T1000 (cell line): ENCODE measurements at regions not wholly inside any gene's neighbourhood (a gene's known extent, or its start where the extent isn't known, plus 50 kb on each side); places are given as distances from the start of the nearest gene placed in this dataset.

Source experiments
- DNase-seq: peaks from one replicate; lab custom pipeline; 2025; ENCODE audit warnings: mixed read lengths; lab: John Stamatoyannopoulos, UW

- no peak for DNase-seq
Measured at GRCh38 chr18:29531746-29532145, 1354.8 kb upstream of the CDH2 start.

- DNase-seq, result no peak
Measured at GRCh38 chr18:29523371-29523770, 1346.4 kb upstream of the CDH2 start.

GRCh38 chr18:29512761-29513160 lies 1335.8 kb upstream of the CDH2 start:
- DNase-seq, result no peak

DNA sequence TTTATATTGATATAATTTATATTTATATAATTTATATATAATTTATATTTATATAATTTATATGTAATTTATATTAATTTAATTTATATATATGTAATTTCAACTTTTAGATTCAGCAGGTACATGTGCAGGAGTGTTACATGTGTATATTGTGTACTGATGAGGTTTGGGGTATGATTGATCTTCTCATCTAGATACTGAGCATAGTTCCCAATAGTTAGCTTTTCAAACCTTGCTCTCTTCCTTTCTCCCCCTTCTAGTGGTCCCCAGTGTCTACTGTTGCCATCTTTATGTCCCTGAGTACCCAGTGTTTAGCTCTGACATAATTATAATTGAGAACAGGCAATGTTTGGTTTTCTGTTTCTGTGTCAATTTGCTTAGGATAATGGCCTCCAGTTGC lies 1335.3 kb upstream of the CDH2 start:
- DNase-seq, result no peak

- no peak for DNase-seq
Measured at GRCh38 chr18:29501952-29502351, 1325.0 kb upstream of the CDH2 start.

DNA sequence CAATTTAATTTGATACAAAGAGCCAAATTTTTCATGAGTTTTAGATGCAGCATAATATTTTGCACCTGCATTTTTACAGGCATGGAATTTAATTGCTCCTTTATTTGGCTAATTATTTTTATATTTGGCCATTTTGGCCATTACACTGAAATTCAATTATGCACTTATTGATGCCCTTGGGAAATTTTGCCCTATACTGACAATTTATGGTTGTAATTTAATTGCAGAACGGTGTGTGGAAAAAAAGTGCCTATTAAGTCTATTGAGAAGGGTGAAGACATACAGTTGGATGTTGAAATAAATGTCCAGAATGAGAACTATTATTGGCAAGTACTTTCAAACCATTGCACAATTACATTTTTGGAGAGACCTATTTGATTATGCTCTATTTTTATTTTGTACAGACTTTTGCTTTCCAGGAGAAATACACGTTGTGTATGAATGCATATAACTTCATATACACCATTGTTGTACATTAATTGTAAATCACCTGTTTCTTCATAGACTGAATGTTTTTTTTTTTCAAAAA lies 1319.3 kb upstream of the CDH2 start:
- no peak for DNase-seq

- DNase-seq, result no peak
Measured at GRCh38 chr18:29494371-29494770, 1317.4 kb upstream of the CDH2 start.

DNA sequence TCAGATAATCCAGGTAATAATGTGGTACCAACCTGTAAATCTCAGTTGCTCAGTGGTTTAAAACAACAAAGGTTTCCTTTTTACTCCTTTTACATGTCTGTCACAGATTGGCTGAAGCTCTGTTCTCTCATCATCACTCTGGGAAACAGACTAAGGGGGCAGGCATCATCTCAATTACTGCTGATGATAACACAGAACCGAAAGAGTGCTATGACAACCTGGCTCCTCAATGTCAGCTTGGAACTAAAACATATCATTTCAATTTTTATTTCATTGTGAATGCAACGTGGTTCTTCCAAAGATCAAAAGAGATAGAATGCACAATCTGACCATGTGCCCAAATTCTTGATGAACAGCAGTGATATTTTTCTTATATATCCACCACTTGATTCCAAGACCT lies 1315.0 kb upstream of the CDH2 start:
- DNase-seq, result no peak

DNA sequence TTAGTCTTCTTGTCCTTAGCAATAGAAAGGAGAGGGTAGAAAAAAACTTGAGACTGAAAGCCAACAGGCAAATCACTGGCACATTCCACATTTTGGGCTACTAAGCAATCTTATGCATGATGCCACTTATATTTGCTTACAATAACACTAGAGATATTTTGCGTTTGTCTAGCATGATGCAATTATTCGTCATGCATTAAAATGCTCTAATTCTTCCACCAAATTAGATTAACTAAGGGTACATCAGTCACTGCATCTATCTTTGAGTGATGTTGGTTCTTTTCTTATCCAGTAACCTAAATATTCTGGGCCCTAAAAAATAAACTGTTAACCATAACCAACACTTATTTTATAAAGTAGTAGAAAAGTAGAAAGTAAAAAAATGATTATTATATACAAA lies 1311.7 kb upstream of the CDH2 start:
- DNase-seq, result no peak

GRCh38 chr18:29465526-29465925 lies 1288.6 kb upstream of the CDH2 start:
- no peak for DNase-seq

DNA sequence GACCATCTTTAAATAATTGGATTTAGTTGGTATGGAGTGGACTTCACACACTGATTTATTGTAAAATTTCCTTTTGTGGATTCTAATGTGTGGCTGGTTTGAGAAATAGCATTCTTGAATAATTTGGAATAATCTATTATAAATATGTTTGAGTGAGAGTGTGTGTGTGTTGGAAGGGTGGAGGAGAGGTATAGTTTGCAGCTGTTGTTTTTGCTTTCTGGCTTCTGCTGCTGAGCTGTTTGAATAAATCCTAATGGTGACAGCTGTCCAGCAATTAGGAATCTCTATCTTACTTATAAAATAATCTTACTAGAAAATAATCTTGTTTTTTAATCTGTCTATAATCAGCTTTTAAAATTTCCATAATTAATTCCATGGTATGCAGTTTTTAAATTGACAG lies 1283.0 kb upstream of the CDH2 start:
- no peak for DNase-seq

DNA sequence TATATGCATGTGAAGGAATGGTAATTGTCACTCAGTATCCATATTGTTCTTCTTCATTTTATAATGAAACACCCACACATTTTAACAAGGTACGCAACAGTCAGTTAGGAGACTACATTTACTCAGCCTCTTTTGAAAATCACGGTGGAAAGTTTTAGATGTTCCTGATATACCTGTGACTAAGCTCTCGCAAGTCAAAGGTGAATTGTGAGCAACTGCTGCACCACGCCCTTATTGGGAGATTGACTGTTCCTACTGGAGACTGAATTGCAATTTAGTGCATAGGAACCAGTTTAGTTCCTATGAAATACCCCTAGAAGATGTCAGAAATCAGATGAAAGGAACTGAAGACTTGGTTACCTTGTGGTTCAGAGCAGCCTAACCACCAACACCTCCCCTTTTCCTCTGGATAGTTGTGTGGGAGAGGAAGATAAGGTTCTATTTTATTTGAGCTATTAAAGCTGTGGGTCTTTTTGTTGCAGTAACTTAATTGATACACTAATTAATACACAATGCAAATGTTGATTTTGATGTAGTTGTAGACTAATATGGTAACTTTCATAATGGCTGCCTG lies 1280.5 kb upstream of the CDH2 start:
- no peak for DNase-seq

DNA sequence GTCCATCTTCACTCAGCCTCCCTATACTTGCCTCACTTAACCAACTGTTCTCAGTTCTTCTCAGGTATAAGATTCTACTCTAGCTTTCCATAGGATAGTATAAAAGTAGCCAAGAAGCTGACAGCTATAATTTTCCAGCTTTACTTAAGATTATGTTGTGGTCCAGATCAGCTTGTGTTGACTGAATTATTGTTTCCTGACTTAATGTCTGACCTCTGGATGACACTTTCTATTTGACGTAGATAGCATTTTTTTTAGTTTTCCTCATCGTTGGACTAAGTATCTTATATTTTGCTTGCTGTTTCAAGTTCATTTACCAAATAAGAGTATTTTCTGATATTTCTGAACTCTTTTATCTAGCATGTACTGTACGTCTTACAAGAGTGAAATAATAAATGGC lies 1272.5 kb upstream of the CDH2 start:
- no peak for DNase-seq

DNA sequence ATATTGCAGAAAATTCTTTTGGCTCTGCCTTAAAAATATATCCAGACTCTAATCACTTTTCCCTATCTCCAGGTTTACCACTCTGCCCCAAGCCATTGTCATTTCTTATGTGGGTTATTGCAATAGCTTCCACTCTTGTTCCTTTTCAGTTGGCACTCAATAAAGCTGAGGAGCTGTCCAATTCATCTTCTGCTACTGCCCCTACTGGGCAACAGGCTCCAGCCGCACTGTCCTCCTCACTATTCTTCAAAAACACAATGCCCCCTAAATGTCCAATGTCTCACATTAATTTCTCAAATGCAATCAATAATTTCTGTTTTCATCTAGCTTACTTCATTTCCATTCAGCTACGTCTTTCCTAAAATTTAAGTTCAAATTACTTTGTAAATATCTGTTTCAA lies 1262.5 kb upstream of the CDH2 start:
- DNase-seq, result no peak

DNA sequence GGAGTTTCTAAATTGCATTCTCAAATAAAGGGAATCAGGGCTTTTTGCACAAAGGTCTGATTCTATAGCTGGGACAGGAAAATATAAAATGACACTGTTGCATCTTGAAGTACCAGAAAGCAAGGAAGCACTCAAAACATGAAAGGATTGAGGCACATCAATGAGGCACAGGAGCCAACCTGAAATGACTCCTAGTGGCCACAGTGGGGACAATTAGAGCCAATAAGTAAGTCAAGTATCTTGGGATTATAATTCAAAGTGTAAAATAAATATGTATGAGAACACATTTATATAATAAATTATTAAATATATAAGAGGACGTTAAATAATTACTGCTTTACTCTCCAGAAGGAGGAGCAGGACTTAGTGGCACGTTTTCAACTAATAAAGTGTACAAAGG lies 1259.5 kb upstream of the CDH2 start:
- DNase-seq, result no peak

- no peak for DNase-seq
Measured at GRCh38 chr18:29434650-29435049, 1257.7 kb upstream of the CDH2 start.

DNA sequence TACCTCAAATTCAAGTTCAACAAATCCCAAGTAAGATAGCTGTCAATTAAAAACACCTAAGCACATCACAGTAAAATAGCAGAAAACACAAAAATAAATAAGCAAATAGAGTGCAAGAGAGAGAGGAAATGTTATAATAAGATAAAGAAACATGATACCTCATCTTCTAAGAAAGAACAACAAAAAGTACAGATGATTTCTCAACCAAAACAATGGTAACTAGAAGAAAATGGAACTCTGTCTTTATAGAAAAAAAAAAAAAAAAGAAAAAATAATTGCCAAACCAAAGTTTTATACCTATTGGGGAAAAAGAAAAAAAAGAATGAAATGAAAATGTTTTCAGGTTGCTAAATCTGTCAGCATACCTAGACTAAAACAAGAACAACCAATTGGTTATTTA lies 1253.5 kb upstream of the CDH2 start:
- DNase-seq, result no peak

DNA sequence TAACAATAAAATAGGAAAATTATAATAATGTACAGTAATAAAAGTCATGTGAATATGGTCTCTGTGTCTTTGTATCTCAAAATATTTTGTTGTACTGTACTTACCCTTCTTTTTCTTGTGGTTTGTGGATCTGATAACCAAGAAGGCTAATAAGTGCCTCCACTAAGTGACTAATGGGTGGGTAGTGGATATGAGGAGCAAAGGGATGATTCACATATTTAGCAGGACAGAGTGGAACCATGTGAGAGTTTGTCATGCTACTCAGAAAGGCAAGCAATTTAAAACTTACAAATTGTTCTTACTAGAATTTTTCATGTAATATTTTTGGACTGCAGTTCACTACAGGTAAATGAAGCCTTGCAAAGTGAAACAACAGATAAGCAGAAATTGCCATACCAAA lies 1241.2 kb upstream of the CDH2 start:
- DNase-seq, result no peak

GRCh38 chr18:29406996-29407395 lies 1230.1 kb upstream of the CDH2 start:
- no peak for DNase-seq

GRCh38 chr18:29397536-29397935 lies 1220.6 kb upstream of the CDH2 start:
- no peak for DNase-seq

- no peak for DNase-seq
Measured at GRCh38 chr18:29383311-29384273, 1206.7 kb upstream of the CDH2 start.

- DNase-seq, result no peak
Measured at GRCh38 chr18:29378651-29379136, 1201.8 kb upstream of the CDH2 start.

DNA sequence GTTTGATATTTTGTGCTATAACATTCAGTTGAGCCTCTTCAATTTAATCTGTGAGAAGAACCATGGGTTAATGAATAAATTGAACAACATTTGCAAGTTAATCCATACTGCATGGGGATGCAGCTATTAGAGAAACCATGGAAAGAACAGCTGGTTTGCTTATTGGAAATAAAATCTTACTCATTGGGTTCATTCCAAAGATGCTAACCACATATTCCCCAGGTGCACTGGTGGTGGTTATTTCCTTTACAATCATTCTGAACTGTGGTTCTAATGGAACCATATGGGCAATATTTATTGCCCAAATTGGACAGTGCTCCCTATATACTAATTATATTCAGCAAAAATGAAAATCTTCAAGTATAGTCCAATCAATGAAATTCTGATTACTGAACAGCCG lies 1200.4 kb upstream of the CDH2 start:
- no peak for DNase-seq
